IPS-20b (cell line): ENCODE measurements at regions not wholly inside any gene's neighbourhood (a gene's known extent, or its start where the extent isn't known, plus 50 kb on each side); places are given as distances from the start of the nearest gene placed in this dataset.
"Not testable (repeated sequence)": the region's sequence is repeated elsewhere in the genome, so short reads cannot be mapped to it uniquely, and the experiment has no call there.

Source experiments
- H3K27ac ChIP-seq: one replicate; pipeline ENCODE4 v1.5.1; 2013; ENCODE audit warnings: low read length
- H3K27me3 ChIP-seq: 2 replicates; pipeline ENCODE4 v1.6.1; 2013; ENCODE audit warnings: mild to moderate bottlenecking, low read length, inconsistent platforms; ENCODE audit not compliant: insufficient read depth
- H3K36me3 ChIP-seq: 2 replicates; pipeline ENCODE4 v1.6.1; 2013; ENCODE audit warnings: low read depth, mild to moderate bottlenecking, inconsistent platforms, low read length, moderate library complexity; ENCODE audit not compliant: insufficient read depth
- H3K4me1 ChIP-seq: 2 replicates; pipeline ENCODE4 v1.6.1; 2013; ENCODE audit warnings: mild to moderate bottlenecking, control low read depth, inconsistent platforms, low read length, moderate library complexity; ENCODE audit not compliant: insufficient read depth
- H3K4me3 ChIP-seq: 2 replicates; pipeline ENCODE4 v1.5.1; 2013; ENCODE audit warnings: mild to moderate bottlenecking, low read length, inconsistent platforms
- H3K9ac ChIP-seq: 2 replicates; pipeline ENCODE4 v1.6.1; 2013; ENCODE audit warnings: low read depth, mild to moderate bottlenecking, inconsistent platforms, low read length, moderate library complexity
- H3K9me3 ChIP-seq: 2 replicates; pipeline ENCODE4 v1.6.1; 2013; ENCODE audit warnings: mild to moderate bottlenecking, low read depth, low read length, inconsistent platforms; ENCODE audit not compliant: insufficient read depth

DNA sequence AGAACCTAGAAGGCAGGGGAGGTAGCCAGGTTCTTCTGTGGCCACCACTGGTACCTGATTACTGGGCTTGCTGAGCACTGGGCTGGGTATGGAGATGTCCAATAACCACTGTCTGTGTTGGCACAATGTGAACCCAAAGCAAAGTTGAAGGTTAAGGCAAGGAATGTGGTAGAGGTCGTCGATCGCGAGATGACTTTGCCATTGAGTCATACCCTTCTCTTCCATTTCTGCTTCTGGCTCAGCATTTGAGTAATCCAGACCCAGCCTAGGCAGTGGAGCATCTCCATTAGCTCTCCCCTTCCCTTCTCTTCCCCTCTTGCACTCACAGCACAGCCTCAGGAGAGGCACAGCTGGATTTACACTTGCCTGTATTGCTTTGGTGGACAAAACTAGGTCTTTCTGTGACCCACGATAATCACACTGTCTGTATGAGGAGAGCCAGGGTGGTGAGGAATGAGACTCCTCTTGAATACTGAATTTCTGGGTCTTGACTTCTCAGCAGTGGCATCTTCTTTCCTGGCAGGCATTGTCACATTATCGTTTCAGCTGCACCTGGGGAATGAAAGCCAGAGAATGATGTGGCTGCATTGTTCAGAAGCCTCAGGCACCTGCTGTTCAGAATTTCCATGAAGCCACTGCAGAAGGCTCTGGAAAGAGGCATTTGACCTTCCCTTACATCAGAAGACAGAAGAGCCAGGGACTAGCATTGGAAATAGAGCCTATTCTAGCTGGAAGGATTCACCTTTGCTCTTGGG, 272.6 kb downstream of the PDCD6IP start:
- H3K27ac ChIP-seq = no peak overlapping the region
- H3K9me3 ChIP-seq = no peaks in the 10 kb centered on the region
- no peaks in the 10 kb centered on the region for H3K27me3 ChIP-seq
- H3K4me1 ChIP-seq = peaks cover 26% of the 10 kb centered on the region
- no peak overlapping the region for H3K9ac ChIP-seq
- H3K4me3 ChIP-seq = no peak overlapping the region
- no peaks in the 10 kb centered on the region for H3K36me3 ChIP-seq

DNA sequence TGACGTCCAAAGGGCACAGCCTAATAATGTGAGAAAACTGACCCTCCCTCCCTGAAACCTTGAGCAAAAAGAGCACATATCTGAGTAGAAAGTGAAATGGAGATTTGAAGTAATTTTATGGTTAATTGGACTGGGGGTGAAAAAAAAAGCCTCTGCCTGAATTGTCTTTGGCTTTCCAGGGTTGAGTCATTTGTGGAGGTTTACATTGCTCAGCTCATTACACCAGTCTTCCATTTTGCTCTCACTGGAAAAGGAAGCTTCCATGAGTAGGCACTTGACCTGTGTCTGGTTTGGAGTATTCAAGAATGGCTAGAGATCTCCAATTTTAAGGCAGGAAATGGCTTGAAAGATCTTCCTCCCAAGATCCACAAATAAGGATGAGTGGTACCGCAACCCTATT, 273.9 kb downstream of the PDCD6IP start:
- Histone ChIP-seq H3K9me3 (no peaks in the 10 kb centered on the region), H3K27ac (no peak overlapping the region), H3K4me1 (peaks cover 23% of the 10 kb centered on the region), H3K9ac (no peak overlapping the region), H3K27me3 (no peaks in the 10 kb centered on the region), H3K36me3 (no peaks in the 10 kb centered on the region), H3K4me3 (no peak overlapping the region)

DNA sequence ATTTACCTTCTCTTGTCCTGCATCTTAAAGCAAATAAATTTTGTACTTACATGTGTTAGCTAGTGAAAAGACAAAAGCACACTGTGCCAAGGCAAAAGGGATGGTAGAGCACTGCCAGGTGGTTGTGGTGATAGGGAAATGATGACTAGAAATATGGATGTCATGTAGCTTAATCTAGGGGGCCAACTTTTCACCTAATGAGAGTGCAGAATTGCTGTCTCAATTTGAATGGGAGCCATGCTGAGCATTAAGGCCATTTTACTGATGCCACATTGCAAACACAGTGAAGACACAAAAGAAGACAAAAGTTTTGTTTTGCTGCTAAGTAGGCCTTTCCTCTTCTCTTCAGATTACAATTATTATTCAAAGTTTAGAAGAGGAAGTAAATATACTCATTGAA, 274.7 kb downstream of the PDCD6IP start:
- Histone ChIP-seq H3K27me3 (no peaks in the 10 kb centered on the region), H3K36me3 (no peaks in the 10 kb centered on the region), H3K27ac (no peak overlapping the region), H3K9me3 (no peaks in the 10 kb centered on the region), H3K4me3 (no peak overlapping the region), H3K9ac (no peak overlapping the region), H3K4me1 (peaks cover 22% of the 10 kb centered on the region)

DNA sequence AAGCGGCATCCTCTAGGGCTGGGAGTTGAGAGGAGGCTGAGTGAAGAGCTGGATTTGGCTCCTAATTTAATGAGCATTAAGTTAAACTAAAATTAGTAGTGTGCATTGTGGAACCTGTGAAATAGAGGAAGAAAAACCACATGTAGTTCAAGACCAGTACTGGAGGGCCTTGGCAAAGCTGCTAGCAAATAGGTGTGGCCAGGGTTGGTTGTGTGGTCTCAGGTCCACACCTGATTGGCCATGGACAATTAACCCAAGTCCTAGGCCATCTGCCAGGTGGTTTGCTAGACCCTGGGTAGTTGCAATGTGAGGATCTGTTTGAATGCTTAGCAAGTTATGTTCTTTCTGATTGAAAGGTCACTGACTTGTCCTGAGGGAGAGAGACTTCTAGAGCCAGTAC, 275.5 kb downstream of the PDCD6IP start:
- H3K36me3 ChIP-seq = no peaks in the 10 kb centered on the region
- H3K27ac ChIP-seq = no peak overlapping the region
- H3K9ac ChIP-seq = no peak overlapping the region
- H3K9me3 ChIP-seq = no peaks in the 10 kb centered on the region
- peaks cover 22% of the 10 kb centered on the region for H3K4me1 ChIP-seq
- H3K4me3 ChIP-seq = no peak overlapping the region
- H3K27me3 ChIP-seq = no peaks in the 10 kb centered on the region

DNA sequence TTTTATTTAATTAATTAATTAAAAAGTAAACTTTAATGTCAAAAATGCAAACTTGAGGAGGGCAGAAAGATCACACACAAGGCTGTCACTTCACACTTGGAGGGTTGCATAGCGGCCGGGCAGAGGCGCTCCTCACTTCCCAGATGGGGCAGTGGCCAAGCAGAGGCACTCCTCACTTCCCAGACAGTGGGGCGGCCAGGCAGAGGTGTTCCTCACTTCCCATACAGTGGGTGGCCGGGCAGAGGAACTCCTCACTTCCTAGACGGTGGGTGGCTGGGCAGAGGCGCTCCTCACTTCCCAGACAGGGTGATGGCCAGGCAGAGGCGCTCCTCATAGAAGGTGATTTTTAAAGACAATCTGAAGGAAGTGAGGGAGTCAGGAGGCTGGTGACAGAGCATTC, 277.5 kb downstream of the PDCD6IP start:
- Histone ChIP-seq H3K9ac (no peak overlapping the region), H3K27ac (no peak overlapping the region), H3K27me3 (no peaks in the 10 kb centered on the region), H3K4me3 (no peak overlapping the region), H3K36me3 (no peaks in the 10 kb centered on the region), H3K4me1 (peaks cover 22% of the 10 kb centered on the region), H3K9me3 (no peaks in the 10 kb centered on the region)

DNA sequence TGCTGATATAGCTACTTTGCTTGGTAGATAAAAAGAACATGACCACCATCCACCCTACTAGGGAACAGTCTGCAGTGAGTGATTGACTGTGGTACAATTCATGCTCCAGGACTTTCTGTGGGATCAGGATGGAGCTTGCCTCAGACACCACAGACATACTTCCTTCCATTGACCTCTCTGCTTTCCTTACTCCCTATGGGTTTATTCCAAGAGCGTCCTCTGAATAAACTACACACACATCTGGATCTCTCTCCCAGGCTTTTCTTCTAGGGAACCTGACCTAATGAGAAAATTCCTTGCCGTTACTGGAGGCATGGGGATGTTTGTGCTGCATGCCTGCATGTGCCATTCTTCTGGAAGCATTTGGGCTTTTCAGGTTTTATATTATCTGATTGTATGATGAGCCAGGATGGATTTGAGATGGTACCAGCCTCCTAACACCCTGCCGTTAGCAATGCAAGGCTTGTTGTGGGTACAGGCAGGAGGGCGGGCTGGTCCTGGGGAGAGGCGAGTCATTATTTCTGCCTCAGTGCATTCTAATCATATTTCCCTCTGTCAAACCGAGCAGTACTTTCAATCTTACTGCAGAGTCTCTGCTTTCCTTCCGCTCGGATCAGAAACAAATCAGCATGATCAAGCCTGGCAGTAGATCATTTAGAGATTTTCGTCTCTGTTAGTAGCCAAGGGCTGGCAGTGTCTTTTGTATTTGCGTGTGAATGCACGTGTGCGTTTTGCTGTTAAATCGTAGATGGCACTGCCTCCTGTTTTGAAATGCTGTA, 279.2 kb downstream of the PDCD6IP start:
- no peak overlapping the region for H3K4me3 ChIP-seq
- H3K27me3 ChIP-seq = no peaks in the 10 kb centered on the region
- peaks cover 22% of the 10 kb centered on the region for H3K4me1 ChIP-seq
- H3K27ac ChIP-seq = no peak overlapping the region
- no peak overlapping the region for H3K9ac ChIP-seq
- no peaks in the 10 kb centered on the region for H3K9me3 ChIP-seq
- H3K36me3 ChIP-seq = no peaks in the 10 kb centered on the region

DNA sequence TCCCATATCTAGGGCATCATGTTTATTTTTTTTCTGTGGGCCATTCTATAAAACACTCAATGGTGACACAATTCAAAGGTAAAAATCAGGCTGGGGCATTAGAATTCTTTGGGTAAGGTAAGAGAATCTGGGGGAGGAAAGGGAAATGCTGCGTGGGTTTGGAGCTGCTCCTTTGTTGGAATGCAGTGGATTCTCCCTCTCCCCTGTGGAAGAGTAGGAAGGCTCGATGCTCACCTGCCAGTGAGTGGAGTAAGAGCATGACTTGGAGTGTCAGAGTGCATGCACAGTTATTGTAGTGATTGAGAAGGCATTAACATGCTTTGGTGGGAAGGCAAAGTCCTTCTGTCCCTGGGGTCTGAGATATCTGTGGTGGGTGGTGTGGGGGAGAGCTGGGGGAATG, 280.0 kb downstream of the PDCD6IP start:
- H3K4me1 ChIP-seq = peaks cover 15% of the 10 kb centered on the region
- no peaks in the 10 kb centered on the region for H3K27me3 ChIP-seq
- H3K36me3 ChIP-seq = no peaks in the 10 kb centered on the region
- no peak overlapping the region for H3K27ac ChIP-seq
- no peaks in the 10 kb centered on the region for H3K9me3 ChIP-seq
- H3K9ac ChIP-seq = no peak overlapping the region
- no peak overlapping the region for H3K4me3 ChIP-seq

DNA sequence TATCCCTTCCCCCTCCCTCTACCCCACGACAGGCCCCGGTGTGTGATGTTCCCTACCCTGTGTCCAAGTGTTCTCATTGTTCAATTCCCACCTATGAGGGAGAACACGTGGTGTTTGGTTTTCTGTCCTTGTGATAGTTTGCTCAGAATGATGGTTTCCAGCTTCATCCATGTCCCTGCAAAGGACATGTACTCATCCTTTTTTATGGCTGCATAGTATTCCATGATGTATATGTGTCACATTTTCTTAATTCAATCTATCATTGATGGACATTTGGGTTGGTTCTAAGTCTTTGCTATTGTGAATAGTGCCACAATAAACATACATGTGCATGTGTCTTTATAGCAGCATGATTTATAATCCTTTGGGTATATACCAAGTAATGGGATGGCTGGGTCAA, 281.4 kb downstream of the PDCD6IP start:
- not testable (repeated sequence) for H3K9me3 ChIP-seq, H3K27ac ChIP-seq, H3K4me3 ChIP-seq, H3K27me3 ChIP-seq, H3K4me1 ChIP-seq, H3K36me3 ChIP-seq, H3K9ac ChIP-seq

DNA sequence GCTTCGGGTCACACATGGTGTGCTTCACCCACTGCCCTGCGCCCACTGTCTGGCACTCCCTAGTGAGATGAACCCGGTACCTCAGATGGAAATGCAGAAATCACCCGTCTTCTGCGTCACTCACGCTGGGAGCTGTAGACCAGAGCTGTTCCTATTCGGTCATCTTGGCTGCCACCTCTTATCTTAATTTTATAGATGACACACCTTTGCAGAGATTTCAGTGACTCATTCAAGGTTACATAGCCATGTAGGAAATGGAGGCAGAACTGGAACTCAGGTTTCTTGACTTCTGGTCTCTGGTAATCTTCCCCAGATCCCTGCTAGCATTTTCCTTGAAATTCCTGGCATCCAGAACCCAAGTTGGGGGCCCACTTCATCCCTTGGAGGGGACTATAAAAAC, 291.9 kb downstream of the PDCD6IP start:
- H3K4me3 ChIP-seq, H3K27ac ChIP-seq, H3K9ac ChIP-seq, H3K36me3 ChIP-seq, H3K27me3 ChIP-seq, H3K4me1 ChIP-seq: not testable (repeated sequence)
- peaks cover 18% of the 10 kb centered on the region for H3K9me3 ChIP-seq

DNA sequence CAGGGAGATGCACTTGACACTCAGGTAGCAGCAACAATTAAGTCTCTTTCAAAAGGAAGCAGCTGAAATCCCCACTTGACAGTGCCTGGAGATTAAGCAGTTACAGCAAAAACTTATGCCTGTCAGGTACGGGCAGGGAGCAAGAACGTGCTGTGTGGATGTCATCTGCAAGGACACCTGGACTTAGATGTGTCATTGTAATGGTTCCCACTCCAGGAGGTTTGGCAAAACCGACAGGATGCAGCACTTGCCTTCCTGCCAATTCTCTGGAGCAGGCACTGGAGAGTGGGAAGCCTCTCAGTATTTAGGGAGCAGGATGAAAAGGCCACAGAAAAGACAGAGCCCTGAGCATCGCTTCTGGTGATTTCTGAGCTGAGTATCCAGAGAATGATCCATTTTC, 292.4 kb downstream of the PDCD6IP start:
- Histone ChIP-seq H3K27ac (no peak overlapping the region), H3K4me3 (no peak overlapping the region), H3K36me3 (no peaks in the 10 kb centered on the region), H3K27me3 (no peaks in the 10 kb centered on the region), H3K4me1 (no peaks in the 10 kb centered on the region), H3K9ac (no peak overlapping the region), H3K9me3 (peaks cover 13% of the 10 kb centered on the region)

DNA sequence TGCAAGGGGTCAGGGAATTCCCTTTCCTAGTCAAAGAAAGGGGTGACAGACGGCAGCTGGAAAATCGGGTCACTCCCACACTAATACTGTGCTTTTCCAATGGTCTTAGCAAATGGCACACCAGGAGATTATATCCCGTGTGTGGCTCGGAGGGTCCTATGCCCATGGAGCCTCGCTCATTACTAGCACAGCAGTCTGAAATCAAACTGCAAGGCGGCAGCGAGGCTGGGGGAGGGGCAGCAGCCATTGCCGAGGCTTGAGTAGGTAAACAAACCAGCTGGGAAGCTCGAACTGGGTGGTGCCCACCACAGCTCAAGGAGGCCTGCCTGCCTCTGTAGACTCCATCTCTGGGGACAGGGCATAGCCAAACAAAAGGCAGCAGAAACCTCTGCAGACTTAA, 295.9 kb downstream of the PDCD6IP start:
- H3K27ac ChIP-seq, H3K9me3 ChIP-seq, H3K4me3 ChIP-seq, H3K27me3 ChIP-seq, H3K9ac ChIP-seq, H3K4me1 ChIP-seq, H3K36me3 ChIP-seq: not testable (repeated sequence)

DNA sequence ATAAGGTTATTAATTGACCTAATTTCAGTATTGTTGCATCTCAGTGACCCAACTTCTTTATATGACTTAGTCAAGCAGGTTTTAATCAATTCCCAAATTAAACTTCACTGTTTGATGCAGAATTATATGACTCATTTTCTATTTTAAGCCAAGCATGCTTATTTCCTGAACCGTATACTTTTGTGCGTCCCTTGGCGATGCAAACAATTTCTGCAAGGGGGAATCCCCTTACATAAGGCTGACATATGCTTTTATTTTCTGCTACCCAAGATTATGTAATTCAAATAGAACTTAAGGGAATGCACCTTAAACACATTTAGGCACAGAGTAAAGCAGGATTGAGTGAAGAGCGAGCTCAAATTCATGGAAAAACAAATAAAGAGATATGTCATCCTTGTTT, 303.9 kb downstream of the PDCD6IP start:
- Histone ChIP-seq H3K36me3 (no peaks in the 10 kb centered on the region), H3K4me1 (no peaks in the 10 kb centered on the region), H3K9ac (no peak overlapping the region), H3K9me3 (no peaks in the 10 kb centered on the region), H3K4me3 (no peak overlapping the region), H3K27me3 (no peaks in the 10 kb centered on the region), H3K27ac (no peak overlapping the region)
